GM19239 (cell line): ENCODE measurements at regions not wholly inside any gene's neighbourhood (a gene's known extent, or its start where the extent isn't known, plus 50 kb on each side); places are given as distances from the start of the nearest gene placed in this dataset.
A peak's percentile ranks its signal among the peaks of the same experiment; 100 is the strongest.

ENCODE experiments used
- DNase-seq: peaks from one replicate; pipeline ENCODE4 v3.0.0; 2011; ENCODE audit warnings: low spot score; ENCODE audit not compliant: insufficient read length
- FAIRE-seq: peaks from 2 replicates; lab custom pipeline; 2011; peaks lifted over from hg19 to GRCh38; lab: Jason Lieb, UNC

GRCh38 chr15:85298941-85299340, 81.5 kb upstream of the AKAP13 start:
- FAIRE-seq: no peak

DNA sequence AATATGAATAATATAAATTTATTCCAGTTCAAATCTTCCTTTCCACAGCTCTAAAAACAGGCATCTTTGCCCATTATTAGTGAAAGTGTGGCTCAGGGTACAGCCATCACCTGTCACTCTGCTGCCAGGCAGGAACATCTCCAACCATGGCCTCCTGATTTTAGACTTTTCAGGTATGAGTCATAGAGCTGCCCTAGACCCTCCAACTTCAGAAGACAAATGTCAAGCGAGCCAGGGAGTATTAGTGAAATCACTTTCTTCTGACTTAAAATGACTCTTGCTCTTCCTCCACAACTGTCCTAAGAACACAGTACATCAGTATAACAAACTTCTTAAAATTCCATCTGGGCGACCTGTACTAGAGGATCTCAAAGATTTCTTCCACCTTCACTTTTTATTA, 78.1 kb upstream of the AKAP13 start:
- no peak for FAIRE-seq
- DNase-seq: no peak

More at GRCh38 chr15:85298941-85299340, 81.5 kb upstream of the AKAP13 start:
- no peak for DNase-seq

DNA sequence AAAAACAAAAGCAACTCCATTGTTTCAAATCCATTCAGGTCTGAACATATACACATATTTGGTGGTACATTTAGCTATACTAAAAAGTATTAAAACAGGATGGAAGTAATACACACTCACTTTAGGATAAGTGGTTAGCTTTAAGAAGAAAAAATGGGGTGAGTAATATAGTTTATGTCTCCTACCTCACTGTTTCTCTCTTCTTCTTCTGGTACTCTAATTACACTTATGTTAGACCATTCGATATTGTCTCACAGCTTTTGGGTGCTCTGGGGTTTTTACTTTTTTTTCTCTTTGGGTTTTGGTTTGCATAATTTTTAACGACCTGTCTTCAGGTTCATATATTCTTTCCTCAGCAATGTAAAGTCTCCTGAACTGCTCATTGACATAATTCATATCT, 75.4 kb upstream of the AKAP13 start:
- FAIRE-seq (no peak), DNase-seq (no peak)

- DNase-seq: no peak
- no peak for FAIRE-seq
Measured at GRCh38 chr15:85306946-85307686, 73.3 kb upstream of the AKAP13 start.

DNA sequence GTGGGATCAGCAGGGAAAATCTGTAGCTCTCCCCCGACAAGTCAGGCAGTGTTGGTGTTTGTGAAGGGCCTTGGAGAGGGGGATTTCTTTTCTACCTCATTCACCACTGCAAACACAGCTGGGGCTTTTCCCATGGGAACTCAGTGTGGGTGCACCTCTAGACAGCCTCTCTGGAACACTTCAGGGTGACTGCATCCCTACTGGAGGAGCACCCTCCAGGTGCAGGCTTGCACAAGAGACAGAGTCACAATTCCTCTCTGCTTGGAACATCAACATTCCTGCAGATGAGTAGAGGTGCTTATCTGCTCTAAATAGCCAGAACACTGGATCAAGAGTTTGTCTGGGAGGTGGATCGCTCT, 72.7 kb upstream of the AKAP13 start:
- DNase-seq: no peak
- FAIRE-seq: no peak

GRCh38 chr15:85311647-85312046, 68.8 kb upstream of the AKAP13 start:
- FAIRE-seq (no peak), DNase-seq (no peak)

- FAIRE-seq (peak; percentile 71), DNase-seq (peak; percentile 31)
Measured at GRCh38 chr15:85312486-85312885, 67.9 kb upstream of the AKAP13 start.

- FAIRE-seq (peak; percentile 35), DNase-seq (no peak)
Measured at GRCh38 chr15:85312929-85313331, 67.5 kb upstream of the AKAP13 start.

GRCh38 chr15:85313339-85313738, 67.1 kb upstream of the AKAP13 start:
- DNase-seq: no peak
- no peak for FAIRE-seq

DNA sequence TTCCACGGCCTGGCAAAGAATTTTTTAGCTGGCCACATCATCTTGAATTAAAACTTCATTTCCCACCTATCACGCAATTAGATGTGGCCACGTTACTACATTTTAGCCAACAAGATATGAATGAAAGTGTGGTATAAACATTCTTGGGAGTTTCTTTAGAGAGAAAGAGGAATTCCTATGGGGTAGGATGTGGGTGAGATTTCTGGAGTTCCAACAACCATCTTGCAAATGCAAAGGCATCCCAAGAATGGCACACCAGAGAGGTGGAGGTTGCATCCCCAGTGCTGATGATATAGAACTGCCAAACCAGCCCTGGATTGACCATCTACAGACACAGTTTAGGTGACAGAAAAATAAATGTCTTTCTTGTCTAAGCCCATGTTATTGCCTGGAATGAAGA, 66.3 kb upstream of the AKAP13 start:
- DNase-seq: no peak
- no peak for FAIRE-seq

- no peak for FAIRE-seq
- no peak for DNase-seq
Measured at GRCh38 chr15:85314633-85315032, 65.8 kb upstream of the AKAP13 start.

GRCh38 chr15:85316244-85316934, 64.0 kb upstream of the AKAP13 start:
- FAIRE-seq (no peak), DNase-seq (no peak)

DNA sequence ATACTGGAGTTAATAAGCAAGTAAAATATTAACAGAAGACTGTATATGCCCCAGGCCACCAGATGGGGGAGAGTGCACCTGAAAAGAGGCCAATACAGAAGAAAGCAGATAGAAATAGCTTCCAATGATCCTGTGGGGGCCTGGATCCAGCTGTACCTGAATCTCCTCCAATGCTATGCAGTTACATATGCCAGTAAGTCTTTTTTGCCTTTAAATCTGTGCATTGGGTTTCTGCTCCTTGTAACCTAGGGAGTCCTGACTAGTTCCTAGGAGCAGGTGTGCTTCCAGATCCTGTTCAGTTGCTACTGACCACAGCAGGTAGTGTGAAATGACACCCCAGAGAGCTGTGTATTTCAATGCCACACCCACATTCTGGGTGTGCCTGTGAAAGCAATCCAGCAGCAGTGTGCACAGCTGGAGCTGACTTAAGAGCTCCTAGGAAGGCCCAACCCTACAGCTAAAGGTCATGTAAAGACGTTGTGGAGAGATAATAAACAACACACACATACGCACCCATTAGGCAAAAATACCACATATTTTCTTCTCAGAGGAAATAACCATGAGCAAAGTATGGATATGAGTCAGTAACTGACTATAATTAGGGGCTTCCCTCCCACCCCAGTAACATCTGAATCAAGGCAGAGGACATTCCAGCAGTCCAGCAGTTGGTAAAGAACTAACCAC, 62.2 kb upstream of the AKAP13 start:
- DNase-seq (peak; percentile 31), FAIRE-seq (peak; percentile 72)

DNA sequence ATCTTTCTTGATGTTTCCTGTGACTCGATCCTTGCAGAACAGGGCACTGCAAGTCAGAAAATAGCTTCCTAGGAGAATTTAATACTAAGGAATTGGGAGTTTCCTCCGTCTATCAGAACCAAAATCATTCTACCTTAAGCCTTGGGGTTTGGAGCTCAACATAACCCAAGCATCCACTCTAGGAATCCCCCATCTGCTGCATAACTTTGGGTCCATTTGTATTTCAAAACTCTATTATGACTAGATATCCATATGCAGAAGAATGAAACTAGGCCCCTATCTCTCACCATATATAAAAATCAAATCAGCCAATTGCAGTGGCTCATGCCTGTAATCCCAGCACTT, 61.7 kb upstream of the AKAP13 start:
- no peak for FAIRE-seq

GRCh38 chr15:85324202-85324601, 56.2 kb upstream of the AKAP13 start:
- DNase-seq (no peak), FAIRE-seq (no peak)

More for the DNA sequence above, 61.7 kb upstream of the AKAP13 start:
- no peak for DNase-seq

DNA sequence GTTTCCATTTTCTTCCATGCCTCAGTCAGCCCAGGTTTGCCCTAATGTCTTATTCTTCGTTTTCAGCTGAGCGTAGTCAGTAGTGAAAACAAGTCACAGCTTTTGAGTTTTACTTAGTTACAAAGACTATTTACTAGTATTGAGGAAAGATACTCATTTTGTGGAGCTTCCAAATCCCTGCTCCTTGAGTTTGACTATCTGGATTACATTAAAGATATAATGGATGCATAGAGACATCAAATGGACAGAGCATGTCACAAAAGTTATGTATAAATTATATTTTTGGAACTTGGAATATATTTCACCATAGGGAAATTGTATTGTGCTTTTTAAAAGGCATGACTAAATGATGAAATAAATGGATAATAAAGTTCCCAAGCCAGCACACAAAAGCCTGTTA, 54.6 kb upstream of the AKAP13 start:
- no peak for DNase-seq
- FAIRE-seq: no peak

- DNase-seq (no peak), FAIRE-seq (no peak)
Measured at GRCh38 chr15:85326291-85326690, 54.1 kb upstream of the AKAP13 start.

GRCh38 chr15:85327820-85328219, 52.6 kb upstream of the AKAP13 start:
- DNase-seq: no peak
- peak; percentile 47 for FAIRE-seq

DNA sequence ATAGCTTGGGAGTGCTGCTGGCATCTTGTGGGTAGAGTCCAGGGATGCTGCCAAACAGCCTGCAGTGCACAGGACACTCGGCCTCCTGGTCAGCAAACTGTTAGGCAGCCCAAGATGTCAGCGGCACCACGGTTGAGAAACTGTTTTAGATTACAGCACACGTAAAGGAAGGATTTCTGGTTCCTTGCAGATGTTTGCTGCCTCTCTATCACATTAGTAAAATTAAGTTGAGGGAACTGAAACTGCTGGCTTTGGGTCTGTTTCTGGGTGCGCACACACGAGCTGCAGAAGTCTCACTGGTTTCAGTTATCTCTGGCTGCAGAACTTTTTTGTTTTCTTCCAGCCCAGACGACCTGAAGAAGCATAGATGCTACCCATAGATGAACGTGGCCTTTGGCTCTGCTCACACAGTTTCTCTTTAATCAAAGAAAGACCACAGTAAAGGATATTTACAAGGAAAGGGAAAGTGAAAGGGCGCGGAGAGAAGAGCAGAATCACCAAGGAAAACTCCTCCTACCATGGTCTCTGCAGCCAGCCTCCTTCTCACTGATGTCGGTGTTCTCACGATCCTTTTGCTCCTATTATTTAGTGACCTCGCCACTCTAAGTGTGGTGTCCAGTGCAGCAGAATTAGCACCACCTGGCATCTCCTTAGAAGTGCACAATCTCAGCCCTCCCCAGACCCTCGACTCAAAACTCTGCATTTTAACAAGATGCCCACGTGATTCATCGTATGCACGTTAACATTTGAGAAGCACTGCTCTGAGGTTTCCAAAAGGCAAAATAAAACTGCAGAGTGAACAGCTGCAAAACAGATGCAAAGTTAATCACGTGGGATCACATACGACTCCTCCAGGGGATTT, 50.6 kb upstream of the AKAP13 start:
- DNase-seq (peak; percentile 54), FAIRE-seq (peak; percentile 95)
